ENCODE measurements at regions not wholly inside any gene's neighbourhood (a gene's known extent, or its start where the extent isn't known, plus 50 kb on each side); places are given as distances from the start of the nearest gene placed in this dataset.
"Not testable (repeated sequence)": the region's sequence is repeated elsewhere in the genome, so short reads cannot be mapped to it uniquely, and the experiment has no call there.

- not testable (repeated sequence) for H3K9me3 ChIP-seq (ENCODE audit: control insufficient read depth, low read length); H3K27ac ChIP-seq (ENCODE audit: low read depth, low read length, severe bottlenecking); H3K36me3 ChIP-seq (ENCODE audit: control insufficient read depth, insufficient read depth, low read length); H3K4me3 ChIP-seq (ENCODE audit: extremely low read depth, insufficient read depth, low read length, poor library complexity, severe bottlenecking); H3K4me1 ChIP-seq (ENCODE audit: control insufficient read depth, insufficient read depth, low read length, poor library complexity, severe bottlenecking)
- WGBS, 2 experiments (ENCODE audit: insufficient coverage in 2 of 2): 93 to 100% methylated on average over 2 of the region's 3 CpGs
These were observed 252.1 kb upstream of the SGK1 start for GRCh38 chr6:134569996-134570395.

- Histone ChIP-seq H3K9me3 (ENCODE audit: control insufficient read depth, low read length) (no peaks in the 10 kb centered on the region), H3K4me3 (ENCODE audit: extremely low read depth, insufficient read depth, low read length, poor library complexity, severe bottlenecking) (no peak overlapping the region), H3K36me3 (ENCODE audit: control insufficient read depth, insufficient read depth, low read length) (no peaks in the 10 kb centered on the region), H3K27ac (ENCODE audit: low read depth, low read length, severe bottlenecking) (no peak overlapping the region), H3K4me1 (ENCODE audit: control insufficient read depth, insufficient read depth, low read length, poor library complexity, severe bottlenecking) (no peaks in the 10 kb centered on the region)
- 91 to 94% methylated on average over 3 to 5 of the region's 5 CpGs for WGBS, 2 experiments (ENCODE audit: insufficient coverage in 2 of 2)
These were observed 246.8 kb upstream of the SGK1 start for GRCh38 chr6:134564705-134565104.

- H3K36me3 ChIP-seq (ENCODE audit: control insufficient read depth, insufficient read depth, low read length): no peaks in the 10 kb centered on the region
- no peak overlapping the region for H3K4me3 ChIP-seq (ENCODE audit: extremely low read depth, insufficient read depth, low read length, poor library complexity, severe bottlenecking)
- no peaks in the 10 kb centered on the region for H3K9me3 ChIP-seq (ENCODE audit: control insufficient read depth, low read length)
- no peaks in the 10 kb centered on the region for H3K4me1 ChIP-seq (ENCODE audit: control insufficient read depth, insufficient read depth, low read length, poor library complexity, severe bottlenecking)
- no peak overlapping the region for H3K27ac ChIP-seq (ENCODE audit: low read depth, low read length, severe bottlenecking)
These were observed 242.1 kb upstream of the SGK1 start for GRCh38 chr6:134560019-134560418.

GRCh38 chr6:134557509-134557908 is 239.6 kb upstream of the SGK1 start:
- no peaks in the 10 kb centered on the region for H3K9me3 ChIP-seq (ENCODE audit: control insufficient read depth, low read length)
- no peak overlapping the region for H3K27ac ChIP-seq (ENCODE audit: low read depth, low read length, severe bottlenecking)
- H3K4me3 ChIP-seq (ENCODE audit: extremely low read depth, insufficient read depth, low read length, poor library complexity, severe bottlenecking): no peak overlapping the region
- H3K36me3 ChIP-seq (ENCODE audit: control insufficient read depth, insufficient read depth, low read length): no peaks in the 10 kb centered on the region
- no peaks in the 10 kb centered on the region for H3K4me1 ChIP-seq (ENCODE audit: control insufficient read depth, insufficient read depth, low read length, poor library complexity, severe bottlenecking)
- WGBS, 2 experiments (ENCODE audit: insufficient coverage in 2 of 2): no CpG with 5 or more reads among the region's 1 CpG

GRCh38 chr6:134555672-134556071 is 237.8 kb upstream of the SGK1 start:
- no peaks in the 10 kb centered on the region for H3K9me3 ChIP-seq (ENCODE audit: control insufficient read depth, low read length)
- WGBS, 2 experiments (ENCODE audit: insufficient coverage in 2 of 2): 100% methylated on average over 1 of the region's 1 CpG; no CpG with 5 or more reads in 1 of the 2 experiments

GRCh38 chr6:134553936-134554335 is 236.0 kb upstream of the SGK1 start:
- Histone ChIP-seq H3K4me1 (ENCODE audit: control insufficient read depth, insufficient read depth, low read length, poor library complexity, severe bottlenecking) (peaks cover 11% of the 10 kb centered on the region), H3K9me3 (ENCODE audit: control insufficient read depth, low read length) (no peaks in the 10 kb centered on the region), H3K4me3 (ENCODE audit: extremely low read depth, insufficient read depth, low read length, poor library complexity, severe bottlenecking) (no peak overlapping the region), H3K27ac (ENCODE audit: low read depth, low read length, severe bottlenecking) (no peak overlapping the region), H3K36me3 (ENCODE audit: control insufficient read depth, insufficient read depth, low read length) (no peaks in the 10 kb centered on the region)
- 69 to 100% methylated on average over 2 to 3 of the region's 3 CpGs for WGBS, 2 experiments (ENCODE audit: insufficient coverage in 2 of 2)

More at GRCh38 chr6:134555672-134556071, 237.8 kb upstream of the SGK1 start:
- Histone ChIP-seq H3K36me3 (ENCODE audit: control insufficient read depth, insufficient read depth, low read length) (no peaks in the 10 kb centered on the region), H3K4me1 (ENCODE audit: control insufficient read depth, insufficient read depth, low read length, poor library complexity, severe bottlenecking) (peaks cover 6% of the 10 kb centered on the region), H3K27ac (ENCODE audit: low read depth, low read length, severe bottlenecking) (no peak overlapping the region), H3K4me3 (ENCODE audit: extremely low read depth, insufficient read depth, low read length, poor library complexity, severe bottlenecking) (no peak overlapping the region)

GRCh38 chr6:134551245-134551960 is 233.5 kb upstream of the SGK1 start:
- 72 to 93% methylated on average over 3 of the region's 6 CpGs for WGBS, 2 experiments (ENCODE audit: insufficient coverage in 2 of 2)
- peaks cover 11% of the 10 kb centered on the region for H3K4me1 ChIP-seq (ENCODE audit: control insufficient read depth, insufficient read depth, low read length, poor library complexity, severe bottlenecking)
- H3K36me3 ChIP-seq (ENCODE audit: control insufficient read depth, insufficient read depth, low read length): no peaks in the 10 kb centered on the region
- no peaks in the 10 kb centered on the region for H3K9me3 ChIP-seq (ENCODE audit: control insufficient read depth, low read length)
- no peak overlapping the region for H3K4me3 ChIP-seq (ENCODE audit: extremely low read depth, insufficient read depth, low read length, poor library complexity, severe bottlenecking)
- peak overlapping the region; percentile 65 for H3K27ac ChIP-seq (ENCODE audit: low read depth, low read length, severe bottlenecking)

GRCh38 chr6:134550604-134551003 is 232.7 kb upstream of the SGK1 start:
- H3K27ac ChIP-seq (ENCODE audit: low read depth, low read length, severe bottlenecking): no peak overlapping the region
- H3K36me3 ChIP-seq (ENCODE audit: control insufficient read depth, insufficient read depth, low read length): no peaks in the 10 kb centered on the region
- H3K4me3 ChIP-seq (ENCODE audit: extremely low read depth, insufficient read depth, low read length, poor library complexity, severe bottlenecking): no peak overlapping the region
- WGBS, 2 experiments (ENCODE audit: insufficient coverage in 2 of 2): 53% methylated on average over 2 of the region's 3 CpGs; no CpG with 5 or more reads in 1 of the 2 experiments
- peaks cover 11% of the 10 kb centered on the region for H3K4me1 ChIP-seq (ENCODE audit: control insufficient read depth, insufficient read depth, low read length, poor library complexity, severe bottlenecking)
- no peaks in the 10 kb centered on the region for H3K9me3 ChIP-seq (ENCODE audit: control insufficient read depth, low read length)

- no peaks in the 10 kb centered on the region for H3K9me3 ChIP-seq (ENCODE audit: control insufficient read depth, low read length)
- no peak overlapping the region for H3K27ac ChIP-seq (ENCODE audit: low read depth, low read length, severe bottlenecking)
- H3K36me3 ChIP-seq (ENCODE audit: control insufficient read depth, insufficient read depth, low read length): no peaks in the 10 kb centered on the region
- peaks cover 11% of the 10 kb centered on the region for H3K4me1 ChIP-seq (ENCODE audit: control insufficient read depth, insufficient read depth, low read length, poor library complexity, severe bottlenecking)
- no peak overlapping the region for H3K4me3 ChIP-seq (ENCODE audit: extremely low read depth, insufficient read depth, low read length, poor library complexity, severe bottlenecking)
These were observed 231.9 kb upstream of the SGK1 start for GRCh38 chr6:134549854-134550253.

- no peaks in the 10 kb centered on the region for H3K9me3 ChIP-seq (ENCODE audit: control insufficient read depth, low read length)
- H3K4me3 ChIP-seq (ENCODE audit: extremely low read depth, insufficient read depth, low read length, poor library complexity, severe bottlenecking): no peak overlapping the region
- 93 to 100% methylated on average over 1 to 2 of the region's 8 CpGs for WGBS, 2 experiments (ENCODE audit: insufficient coverage in 2 of 2)
- no peak overlapping the region for H3K27ac ChIP-seq (ENCODE audit: low read depth, low read length, severe bottlenecking)
- peaks cover 11% of the 10 kb centered on the region for H3K4me1 ChIP-seq (ENCODE audit: control insufficient read depth, insufficient read depth, low read length, poor library complexity, severe bottlenecking)
- H3K36me3 ChIP-seq (ENCODE audit: control insufficient read depth, insufficient read depth, low read length): no peaks in the 10 kb centered on the region
These were observed 229.2 kb upstream of the SGK1 start for GRCh38 chr6:134546962-134547645.

- no peak overlapping the region for H3K27ac ChIP-seq (ENCODE audit: low read depth, low read length, severe bottlenecking)
- WGBS, 2 experiments (ENCODE audit: insufficient coverage in 2 of 2): 93 to 94% methylated on average over 2 of the region's 2 CpGs
- no peak overlapping the region for H3K4me3 ChIP-seq (ENCODE audit: extremely low read depth, insufficient read depth, low read length, poor library complexity, severe bottlenecking)
- peaks cover 17% of the 10 kb centered on the region for H3K4me1 ChIP-seq (ENCODE audit: control insufficient read depth, insufficient read depth, low read length, poor library complexity, severe bottlenecking)
- H3K9me3 ChIP-seq (ENCODE audit: control insufficient read depth, low read length): no peaks in the 10 kb centered on the region
- H3K36me3 ChIP-seq (ENCODE audit: control insufficient read depth, insufficient read depth, low read length): no peaks in the 10 kb centered on the region
These were observed 226.8 kb upstream of the SGK1 start for GRCh38 chr6:134544737-134545136.

All from mesodermal cell (in vitro differentiated cells).